ENCODE measurements at regions not wholly inside any gene's neighbourhood (a gene's known extent, or its start where the extent isn't known, plus 50 kb on each side); places are given as distances from the start of the nearest gene placed in this dataset.

GRCh38 chr18:45324101-45324494, 291.2 kb upstream of the SLC14A2 start:
- H3K4me1 ChIP-seq (ENCODE audit: control insufficient read depth in 2 of 2, insufficient read depth in 2 of 2, low read length in 2 of 2): no peaks in the 10 kb centered on the region
- H3K9ac ChIP-seq (ENCODE audit: low read depth in 1 of 2, low read length in 2 of 2): no peak overlapping the region
- H3K36me3 ChIP-seq (ENCODE audit: control insufficient read depth in 2 of 2, insufficient read depth in 2 of 2, low read length in 2 of 2): no peaks in the 10 kb centered on the region
- no peaks in the 10 kb centered on the region for H3K9me3 ChIP-seq (ENCODE audit: control insufficient read depth in 2 of 2, low read length in 2 of 2)
- H3K27me3 ChIP-seq (ENCODE audit: control insufficient read depth in 2 of 2, insufficient read depth in 2 of 2, low read length in 2 of 2): no peaks in the 10 kb centered on the region
- no peak overlapping the region for H3K27ac ChIP-seq (ENCODE audit: low read depth in 2 of 2, low read length in 2 of 2)
- no peak overlapping the region for H3K4me3 ChIP-seq (ENCODE audit: low read length in 2 of 2)

- no peak overlapping the region for H3K9ac ChIP-seq (ENCODE audit: low read depth in 1 of 2, low read length in 2 of 2)
- no peaks in the 10 kb centered on the region for H3K36me3 ChIP-seq (ENCODE audit: control insufficient read depth in 2 of 2, insufficient read depth in 2 of 2, low read length in 2 of 2)
- H3K9me3 ChIP-seq (ENCODE audit: control insufficient read depth in 2 of 2, low read length in 2 of 2): no peaks in the 10 kb centered on the region
- no peaks in the 10 kb centered on the region for H3K4me1 ChIP-seq (ENCODE audit: control insufficient read depth in 2 of 2, insufficient read depth in 2 of 2, low read length in 2 of 2)
- H3K27me3 ChIP-seq (ENCODE audit: control insufficient read depth in 2 of 2, insufficient read depth in 2 of 2, low read length in 2 of 2): no peaks in the 10 kb centered on the region
- H3K27ac ChIP-seq (ENCODE audit: low read depth in 2 of 2, low read length in 2 of 2): no peak overlapping the region
- H3K4me3 ChIP-seq (ENCODE audit: low read length in 2 of 2): no peak overlapping the region
Observed at GRCh38 chr18:45324495-45325113, 290.7 kb upstream of the SLC14A2 start.

GRCh38 chr18:45325778-45326177, 289.5 kb upstream of the SLC14A2 start:
- H3K9ac ChIP-seq (ENCODE audit: low read depth in 1 of 2, low read length in 2 of 2): no peak overlapping the region
- no peaks in the 10 kb centered on the region for H3K27me3 ChIP-seq (ENCODE audit: control insufficient read depth in 2 of 2, insufficient read depth in 2 of 2, low read length in 2 of 2)
- no peaks in the 10 kb centered on the region for H3K36me3 ChIP-seq (ENCODE audit: control insufficient read depth in 2 of 2, insufficient read depth in 2 of 2, low read length in 2 of 2)
- no peak overlapping the region for H3K4me3 ChIP-seq (ENCODE audit: low read length in 2 of 2)
- H3K9me3 ChIP-seq (ENCODE audit: control insufficient read depth in 2 of 2, low read length in 2 of 2): no peaks in the 10 kb centered on the region
- no peak overlapping the region for H3K27ac ChIP-seq (ENCODE audit: low read depth in 2 of 2, low read length in 2 of 2)
- H3K4me1 ChIP-seq (ENCODE audit: control insufficient read depth in 2 of 2, insufficient read depth in 2 of 2, low read length in 2 of 2): no peaks in the 10 kb centered on the region

GRCh38 chr18:45326505-45326904, 288.8 kb upstream of the SLC14A2 start:
- H3K9ac ChIP-seq (ENCODE audit: low read depth in 1 of 2, low read length in 2 of 2): no peak overlapping the region
- no peaks in the 10 kb centered on the region for H3K36me3 ChIP-seq (ENCODE audit: control insufficient read depth in 2 of 2, insufficient read depth in 2 of 2, low read length in 2 of 2)
- H3K4me1 ChIP-seq (ENCODE audit: control insufficient read depth in 2 of 2, insufficient read depth in 2 of 2, low read length in 2 of 2): no peaks in the 10 kb centered on the region
- no peaks in the 10 kb centered on the region for H3K9me3 ChIP-seq (ENCODE audit: control insufficient read depth in 2 of 2, low read length in 2 of 2)
- no peaks in the 10 kb centered on the region for H3K27me3 ChIP-seq (ENCODE audit: control insufficient read depth in 2 of 2, insufficient read depth in 2 of 2, low read length in 2 of 2)
- H3K27ac ChIP-seq (ENCODE audit: low read depth in 2 of 2, low read length in 2 of 2): no peak overlapping the region
- H3K4me3 ChIP-seq (ENCODE audit: low read length in 2 of 2): no peak overlapping the region

- H3K27ac ChIP-seq (ENCODE audit: low read depth in 2 of 2, low read length in 2 of 2): no peak overlapping the region
- no peak overlapping the region for H3K4me3 ChIP-seq (ENCODE audit: low read length in 2 of 2)
- no peaks in the 10 kb centered on the region for H3K36me3 ChIP-seq (ENCODE audit: control insufficient read depth in 2 of 2, insufficient read depth in 2 of 2, low read length in 2 of 2)
- no peaks in the 10 kb centered on the region for H3K27me3 ChIP-seq (ENCODE audit: control insufficient read depth in 2 of 2, insufficient read depth in 2 of 2, low read length in 2 of 2)
- no peak overlapping the region for H3K9ac ChIP-seq (ENCODE audit: low read depth in 1 of 2, low read length in 2 of 2)
- H3K9me3 ChIP-seq (ENCODE audit: control insufficient read depth in 2 of 2, low read length in 2 of 2): no peaks in the 10 kb centered on the region
- no peaks in the 10 kb centered on the region for H3K4me1 ChIP-seq (ENCODE audit: control insufficient read depth in 2 of 2, insufficient read depth in 2 of 2, low read length in 2 of 2)
Observed at GRCh38 chr18:45328296-45328695, 287.0 kb upstream of the SLC14A2 start.

GRCh38 chr18:45328811-45329210, 286.5 kb upstream of the SLC14A2 start:
- H3K36me3 ChIP-seq (ENCODE audit: control insufficient read depth in 2 of 2, insufficient read depth in 2 of 2, low read length in 2 of 2): no peaks in the 10 kb centered on the region
- no peaks in the 10 kb centered on the region for H3K27me3 ChIP-seq (ENCODE audit: control insufficient read depth in 2 of 2, insufficient read depth in 2 of 2, low read length in 2 of 2)
- H3K4me3 ChIP-seq (ENCODE audit: low read length in 2 of 2): no peak overlapping the region
- no peak overlapping the region for H3K9ac ChIP-seq (ENCODE audit: low read depth in 1 of 2, low read length in 2 of 2)
- no peaks in the 10 kb centered on the region for H3K4me1 ChIP-seq (ENCODE audit: control insufficient read depth in 2 of 2, insufficient read depth in 2 of 2, low read length in 2 of 2)
- H3K9me3 ChIP-seq (ENCODE audit: control insufficient read depth in 2 of 2, low read length in 2 of 2): no peaks in the 10 kb centered on the region
- peak overlapping the region in 1 of 2 donors; percentile 13 for H3K27ac ChIP-seq (ENCODE audit: low read depth in 2 of 2, low read length in 2 of 2)

- no peaks in the 10 kb centered on the region for H3K4me1 ChIP-seq (ENCODE audit: control insufficient read depth in 2 of 2, insufficient read depth in 2 of 2, low read length in 2 of 2)
- no peaks in the 10 kb centered on the region for H3K36me3 ChIP-seq (ENCODE audit: control insufficient read depth in 2 of 2, insufficient read depth in 2 of 2, low read length in 2 of 2)
- H3K4me3 ChIP-seq (ENCODE audit: low read length in 2 of 2): no peak overlapping the region
- no peaks in the 10 kb centered on the region for H3K27me3 ChIP-seq (ENCODE audit: control insufficient read depth in 2 of 2, insufficient read depth in 2 of 2, low read length in 2 of 2)
- H3K9ac ChIP-seq (ENCODE audit: low read depth in 1 of 2, low read length in 2 of 2): no peak overlapping the region
- H3K9me3 ChIP-seq (ENCODE audit: control insufficient read depth in 2 of 2, low read length in 2 of 2): no peaks in the 10 kb centered on the region
- H3K27ac ChIP-seq (ENCODE audit: low read depth in 2 of 2, low read length in 2 of 2): peak overlapping the region in 1 of 2 donors; percentile 13
Observed at GRCh38 chr18:45329316-45329715, 286.0 kb upstream of the SLC14A2 start.

GRCh38 chr18:45330170-45330594, 285.1 kb upstream of the SLC14A2 start:
- Histone ChIP-seq H3K27ac (ENCODE audit: low read depth in 2 of 2, low read length in 2 of 2) (no peak overlapping the region), H3K27me3 (ENCODE audit: control insufficient read depth in 2 of 2, insufficient read depth in 2 of 2, low read length in 2 of 2) (no peaks in the 10 kb centered on the region), H3K4me3 (ENCODE audit: low read length in 2 of 2) (no peak overlapping the region), H3K9ac (ENCODE audit: low read depth in 1 of 2, low read length in 2 of 2) (no peak overlapping the region), H3K36me3 (ENCODE audit: control insufficient read depth in 2 of 2, insufficient read depth in 2 of 2, low read length in 2 of 2) (no peaks in the 10 kb centered on the region), H3K4me1 (ENCODE audit: control insufficient read depth in 2 of 2, insufficient read depth in 2 of 2, low read length in 2 of 2) (no peaks in the 10 kb centered on the region), H3K9me3 (ENCODE audit: control insufficient read depth in 2 of 2, low read length in 2 of 2) (no peaks in the 10 kb centered on the region)

GRCh38 chr18:45332871-45333270, 282.4 kb upstream of the SLC14A2 start:
- Histone ChIP-seq H3K4me3 (ENCODE audit: low read length in 2 of 2) (no peak overlapping the region), H3K27ac (ENCODE audit: low read depth in 2 of 2, low read length in 2 of 2) (no peak overlapping the region), H3K9me3 (ENCODE audit: control insufficient read depth in 2 of 2, low read length in 2 of 2) (no peaks in the 10 kb centered on the region), H3K9ac (ENCODE audit: low read depth in 1 of 2, low read length in 2 of 2) (no peak overlapping the region), H3K4me1 (ENCODE audit: control insufficient read depth in 2 of 2, insufficient read depth in 2 of 2, low read length in 2 of 2) (no peaks in the 10 kb centered on the region), H3K36me3 (ENCODE audit: control insufficient read depth in 2 of 2, insufficient read depth in 2 of 2, low read length in 2 of 2) (no peaks in the 10 kb centered on the region), H3K27me3 (ENCODE audit: control insufficient read depth in 2 of 2, insufficient read depth in 2 of 2, low read length in 2 of 2) (no peaks in the 10 kb centered on the region)

- no peak overlapping the region for H3K4me3 ChIP-seq (ENCODE audit: low read length in 2 of 2)
- H3K9me3 ChIP-seq (ENCODE audit: control insufficient read depth in 2 of 2, low read length in 2 of 2): no peaks in the 10 kb centered on the region
- no peaks in the 10 kb centered on the region for H3K27me3 ChIP-seq (ENCODE audit: control insufficient read depth in 2 of 2, insufficient read depth in 2 of 2, low read length in 2 of 2)
- no peaks in the 10 kb centered on the region for H3K4me1 ChIP-seq (ENCODE audit: control insufficient read depth in 2 of 2, insufficient read depth in 2 of 2, low read length in 2 of 2)
- H3K36me3 ChIP-seq (ENCODE audit: control insufficient read depth in 2 of 2, insufficient read depth in 2 of 2, low read length in 2 of 2): no peaks in the 10 kb centered on the region
- no peak overlapping the region for H3K27ac ChIP-seq (ENCODE audit: low read depth in 2 of 2, low read length in 2 of 2)
- no peak overlapping the region for H3K9ac ChIP-seq (ENCODE audit: low read depth in 1 of 2, low read length in 2 of 2)
Observed at GRCh38 chr18:45334191-45334590, 281.1 kb upstream of the SLC14A2 start.

Data from mucosa of rectum (tissue), 2 donors.